ENCODE measurements at regions not wholly inside any gene's neighbourhood (a gene's known extent, or its start where the extent isn't known, plus 50 kb on each side); places are given as distances from the start of the nearest gene placed in this dataset.
"Not testable (repeated sequence)": the region's sequence is repeated elsewhere in the genome, so short reads cannot be mapped to it uniquely, and the experiment has no call there.

DNA sequence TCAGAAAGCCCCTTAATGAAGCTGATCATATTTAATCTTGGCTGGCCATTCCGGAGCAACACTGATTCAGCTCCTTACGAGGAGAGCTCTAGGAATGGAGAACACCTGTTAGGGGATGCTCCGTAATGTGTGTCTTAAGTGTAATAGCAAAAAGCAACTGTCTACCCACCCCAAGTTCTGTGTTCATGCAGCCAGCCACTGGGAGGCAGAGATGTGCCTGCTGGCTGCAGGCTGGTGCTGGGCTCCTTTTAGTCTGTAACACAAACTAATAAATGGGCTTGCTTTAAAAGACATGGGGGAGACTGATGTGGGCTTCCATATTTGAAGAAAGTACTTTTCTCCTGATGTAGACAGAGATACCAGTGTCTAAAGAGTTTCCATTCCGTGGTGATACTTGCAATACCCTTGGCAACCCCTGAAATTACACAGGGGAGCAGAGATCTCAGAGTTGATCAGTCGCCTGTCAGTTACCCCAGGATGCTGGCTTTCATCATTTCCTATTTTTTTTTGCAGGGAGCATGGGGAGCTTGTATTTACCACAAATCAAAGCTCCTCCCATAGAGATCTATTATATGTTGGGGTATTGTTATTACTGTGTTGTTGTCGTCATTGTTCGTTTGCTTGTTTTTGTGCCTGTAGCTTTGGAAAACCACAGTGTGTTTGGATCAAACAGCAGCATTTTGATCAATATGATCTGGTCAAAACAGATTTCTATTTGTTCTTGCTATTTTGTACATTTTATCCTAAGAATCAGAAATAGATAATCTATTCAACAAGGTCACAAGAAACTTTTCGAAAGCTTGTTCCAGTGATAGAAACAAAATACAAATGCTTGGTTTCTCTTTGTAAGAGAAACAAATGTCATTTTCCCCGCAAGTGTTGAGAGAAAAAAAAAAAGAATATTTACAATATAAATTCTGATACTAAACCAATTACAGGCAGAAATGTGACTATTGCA is 65.8 kb downstream of the MTX3 start:
- no peak overlapping the region for H3K4me3 ChIP-seq (ENCODE audit: low read depth, low read length)
- no peak for DNase-seq (ENCODE audit: low read depth)
- TF ChIP-seq, protein P1, sequence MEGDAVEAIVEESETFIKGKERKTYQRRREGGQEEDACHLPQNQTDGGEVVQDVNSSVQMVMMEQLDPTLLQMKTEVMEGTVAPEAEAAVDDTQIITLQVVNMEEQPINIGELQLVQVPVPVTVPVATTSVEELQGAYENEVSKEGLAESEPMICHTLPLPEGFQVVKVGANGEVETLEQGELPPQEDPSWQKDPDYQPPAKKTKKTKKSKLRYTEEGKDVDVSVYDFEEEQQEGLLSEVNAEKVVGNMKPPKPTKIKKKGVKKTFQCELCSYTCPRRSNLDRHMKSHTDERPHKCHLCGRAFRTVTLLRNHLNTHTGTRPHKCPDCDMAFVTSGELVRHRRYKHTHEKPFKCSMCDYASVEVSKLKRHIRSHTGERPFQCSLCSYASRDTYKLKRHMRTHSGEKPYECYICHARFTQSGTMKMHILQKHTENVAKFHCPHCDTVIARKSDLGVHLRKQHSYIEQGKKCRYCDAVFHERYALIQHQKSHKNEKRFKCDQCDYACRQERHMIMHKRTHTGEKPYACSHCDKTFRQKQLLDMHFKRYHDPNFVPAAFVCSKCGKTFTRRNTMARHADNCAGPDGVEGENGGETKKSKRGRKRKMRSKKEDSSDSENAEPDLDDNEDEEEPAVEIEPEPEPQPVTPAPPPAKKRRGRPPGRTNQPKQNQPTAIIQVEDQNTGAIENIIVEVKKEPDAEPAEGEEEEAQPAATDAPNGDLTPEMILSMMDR (IDR thresholded peaks at IDR 0.05; ENCODE audit: control insufficient read depth, extremely low read depth, insufficient read depth) = peak; percentile 75

DNA sequence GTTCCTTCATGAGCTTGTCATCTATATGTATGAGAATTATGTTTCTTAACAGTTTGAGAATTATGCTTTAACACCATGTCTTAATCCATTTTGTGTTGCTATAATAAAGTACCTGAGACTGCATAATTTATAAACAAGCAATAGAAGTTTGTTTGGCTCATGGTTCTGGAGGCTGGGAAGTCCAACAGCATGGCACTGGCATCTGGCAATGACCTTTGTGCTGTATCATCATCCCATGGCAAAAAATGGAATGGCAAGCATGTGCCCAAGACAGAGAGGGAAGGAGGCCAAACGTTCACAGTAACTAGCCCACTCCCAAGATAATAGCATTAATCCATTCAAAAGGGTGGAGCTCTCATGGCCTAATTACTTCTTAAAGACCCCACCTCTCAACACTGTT is 67.6 kb downstream of the MTX3 start:
- no peak overlapping the region for H3K4me3 ChIP-seq (ENCODE audit: low read depth, low read length)
- DNase-seq (ENCODE audit: low read depth) = no peak

DNA sequence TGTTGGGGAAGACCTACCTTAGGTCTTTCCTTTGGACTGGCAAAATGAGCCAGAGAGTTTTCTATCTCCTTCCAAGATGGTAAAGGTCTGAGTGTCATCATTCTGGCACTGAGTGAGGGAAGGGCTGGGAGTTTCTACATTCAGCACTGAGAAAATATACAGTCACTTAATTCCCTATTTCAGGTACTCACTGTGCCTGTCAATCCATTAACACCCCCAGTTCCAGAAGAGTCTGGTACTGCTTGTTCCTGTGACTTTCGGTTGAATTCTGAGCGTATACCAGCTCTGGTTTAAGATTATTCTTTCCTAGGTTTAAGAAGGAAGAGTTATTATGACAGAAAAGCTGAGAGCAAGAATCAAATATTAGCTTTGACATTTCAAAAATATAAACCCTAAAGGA is 68.4 kb downstream of the MTX3 start:
- DNase-seq (ENCODE audit: low read depth) = no peak
- no peak overlapping the region for H3K4me3 ChIP-seq (ENCODE audit: low read depth, low read length)
- TF ChIP-seq, protein P1 (IDR thresholded peaks at IDR 0.05; ENCODE audit: control insufficient read depth, extremely low read depth, insufficient read depth) = no peak

More for the DNA sequence above, 67.6 kb downstream of the MTX3 start:
- TF ChIP-seq, protein P1 (IDR thresholded peaks at IDR 0.05; ENCODE audit: control insufficient read depth, extremely low read depth, insufficient read depth) = no peak

DNA sequence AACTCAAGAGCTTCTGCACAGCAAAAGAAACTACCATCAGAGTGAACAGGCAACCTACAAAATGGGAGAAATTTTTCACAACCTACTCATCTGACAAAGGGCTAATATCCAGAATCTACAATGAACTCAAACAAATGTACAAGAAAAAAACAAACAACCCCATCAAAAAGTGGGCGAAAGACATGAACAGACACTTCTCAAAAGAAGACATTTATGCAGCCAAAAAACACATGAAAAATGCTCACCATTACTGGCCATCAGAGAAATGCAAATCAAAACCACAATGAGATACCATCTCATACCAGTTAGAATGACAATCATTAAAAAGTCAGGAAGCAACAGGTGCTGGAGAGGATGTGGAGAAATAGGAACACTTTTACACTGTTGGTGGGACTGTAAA is 83.6 kb downstream of the MTX3 start:
- not testable (repeated sequence) for H3K4me3 ChIP-seq (ENCODE audit: low read depth, low read length); DNase-seq (ENCODE audit: low read depth)

DNA sequence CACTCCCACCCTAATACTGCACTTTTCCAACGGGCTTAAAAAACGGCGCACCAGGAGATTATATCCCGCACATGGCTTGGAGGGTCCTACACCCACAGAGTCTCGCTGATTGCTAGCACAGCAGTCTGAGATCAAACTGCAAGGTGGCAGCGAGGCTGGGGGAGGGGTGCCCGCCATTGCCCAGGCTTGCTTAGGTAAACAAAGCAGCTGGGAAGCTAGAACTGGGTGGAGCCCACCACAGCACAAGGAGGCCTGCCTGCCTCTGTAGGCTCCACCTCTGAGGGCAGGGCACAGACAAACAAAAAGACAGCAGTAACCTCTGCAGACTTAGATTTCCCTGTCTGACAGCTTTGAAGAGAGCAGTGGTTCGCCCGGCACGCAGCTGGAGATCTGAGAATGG is 88.5 kb downstream of the MTX3 start:
- not testable (repeated sequence) for DNase-seq (ENCODE audit: low read depth)

DNA sequence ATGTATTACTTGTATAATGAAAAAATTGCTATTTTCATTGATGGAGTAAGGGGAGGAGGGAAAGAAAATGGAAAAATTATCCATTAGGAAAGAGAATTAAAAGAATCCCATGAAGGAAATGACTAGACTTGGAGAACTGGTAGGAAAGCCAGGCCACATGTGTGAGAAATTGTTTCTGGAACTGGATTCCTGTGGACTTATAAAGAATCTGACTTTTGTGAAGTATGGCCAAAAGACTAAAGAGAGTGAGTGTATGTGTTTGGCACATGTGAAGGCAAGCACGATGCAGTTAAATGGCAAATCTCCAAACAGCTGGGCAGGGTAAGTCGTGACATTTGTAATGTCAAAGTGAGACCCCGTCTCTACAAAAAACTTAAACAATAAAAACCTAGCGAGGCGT is 89.4 kb downstream of the MTX3 start:
- no peak overlapping the region for H3K4me3 ChIP-seq (ENCODE audit: low read depth, low read length)
- TF ChIP-seq, protein P1 (IDR thresholded peaks at IDR 0.05; ENCODE audit: control insufficient read depth, extremely low read depth, insufficient read depth) = no peak
- no peak for DNase-seq (ENCODE audit: low read depth)

More for the DNA sequence above, 88.5 kb downstream of the MTX3 start:
- not testable (repeated sequence) for H3K4me3 ChIP-seq (ENCODE audit: low read depth, low read length)

DNA sequence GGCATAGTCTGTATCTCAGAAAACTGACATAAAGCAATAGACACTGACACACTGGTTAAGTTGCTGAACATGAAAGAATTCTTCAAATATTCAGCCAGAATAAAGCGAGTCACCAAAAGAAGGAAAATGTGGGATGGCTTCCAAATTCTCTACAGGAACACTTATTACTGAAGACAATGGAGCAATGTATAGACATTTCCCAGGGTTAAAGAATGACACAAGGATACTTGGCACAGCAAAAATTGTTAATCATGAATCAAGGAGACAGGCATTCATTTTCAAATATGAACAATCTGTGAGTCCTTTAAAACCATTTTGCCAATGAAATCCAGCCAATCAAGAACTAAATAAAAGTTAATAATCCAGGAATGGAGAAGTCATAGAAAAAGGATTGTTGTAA is 92.5 kb downstream of the MTX3 start:
- no peak overlapping the region for H3K4me3 ChIP-seq (ENCODE audit: low read depth, low read length)
- DNase-seq (ENCODE audit: low read depth) = no peak
- TF ChIP-seq, protein P1 (IDR thresholded peaks at IDR 0.05; ENCODE audit: control insufficient read depth, extremely low read depth, insufficient read depth) = no peak

DNA sequence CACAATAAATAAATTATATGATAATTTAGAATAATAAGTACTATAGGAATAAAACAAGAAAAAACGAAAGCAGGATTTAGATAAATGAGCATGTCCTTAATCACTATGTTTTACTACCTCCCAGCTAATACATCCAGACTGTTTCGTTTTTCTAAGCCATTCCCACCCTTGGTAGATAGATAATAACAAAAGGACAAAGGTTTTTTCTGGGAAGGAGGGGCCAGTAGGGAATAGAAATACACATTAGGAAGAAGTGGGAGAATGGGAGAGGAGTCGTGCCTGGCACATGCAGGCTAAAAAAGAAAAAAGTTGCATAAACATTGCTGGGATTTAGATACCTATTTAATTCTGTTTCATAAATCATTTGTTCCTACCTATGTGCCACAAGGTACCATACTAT is 97.1 kb downstream of the MTX3 start:
- TF ChIP-seq, protein P1 (IDR thresholded peaks at IDR 0.05; ENCODE audit: control insufficient read depth, extremely low read depth, insufficient read depth) = no peak
- no peak overlapping the region for H3K4me3 ChIP-seq (ENCODE audit: low read depth, low read length)
- no peak for DNase-seq (ENCODE audit: low read depth)
